DND-41 (cell line): ENCODE measurements at regions not wholly inside any gene's neighbourhood (a gene's known extent, or its start where the extent isn't known, plus 50 kb on each side); places are given as distances from the start of the nearest gene placed in this dataset.

Source experiments
- EZH2 ChIP-seq: IDR thresholded peaks from 3 replicates; pipeline ENCODE4 v1.6.1; 2012; ENCODE audit warnings: borderline replicate concordance, low read depth, mild to moderate bottlenecking, moderate library complexity, low read length, inconsistent platforms; ENCODE audit not compliant: severe bottlenecking
- TF ChIP-seq, protein P1 (sequence below): IDR thresholded peaks from 2 replicates; pipeline ENCODE4 v1.5.1; 2012; ENCODE audit warnings: borderline replicate concordance, low read length, moderate library complexity, mild to moderate bottlenecking; ENCODE audit not compliant: poor library complexity, severe bottlenecking; ENCODE audit errors: extremely low read depth

- TF ChIP-seq, protein P1, sequence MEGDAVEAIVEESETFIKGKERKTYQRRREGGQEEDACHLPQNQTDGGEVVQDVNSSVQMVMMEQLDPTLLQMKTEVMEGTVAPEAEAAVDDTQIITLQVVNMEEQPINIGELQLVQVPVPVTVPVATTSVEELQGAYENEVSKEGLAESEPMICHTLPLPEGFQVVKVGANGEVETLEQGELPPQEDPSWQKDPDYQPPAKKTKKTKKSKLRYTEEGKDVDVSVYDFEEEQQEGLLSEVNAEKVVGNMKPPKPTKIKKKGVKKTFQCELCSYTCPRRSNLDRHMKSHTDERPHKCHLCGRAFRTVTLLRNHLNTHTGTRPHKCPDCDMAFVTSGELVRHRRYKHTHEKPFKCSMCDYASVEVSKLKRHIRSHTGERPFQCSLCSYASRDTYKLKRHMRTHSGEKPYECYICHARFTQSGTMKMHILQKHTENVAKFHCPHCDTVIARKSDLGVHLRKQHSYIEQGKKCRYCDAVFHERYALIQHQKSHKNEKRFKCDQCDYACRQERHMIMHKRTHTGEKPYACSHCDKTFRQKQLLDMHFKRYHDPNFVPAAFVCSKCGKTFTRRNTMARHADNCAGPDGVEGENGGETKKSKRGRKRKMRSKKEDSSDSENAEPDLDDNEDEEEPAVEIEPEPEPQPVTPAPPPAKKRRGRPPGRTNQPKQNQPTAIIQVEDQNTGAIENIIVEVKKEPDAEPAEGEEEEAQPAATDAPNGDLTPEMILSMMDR: no peak
- TF ChIP-seq EZH2: no peak
These were observed 55.6 kb upstream of the SPAG16 start for GRCh38 chr2:213228638-213229037.
